LoVo (cell line): ENCODE measurements at regions not wholly inside any gene's neighbourhood (a gene's known extent, or its start where the extent isn't known, plus 50 kb on each side); places are given as distances from the start of the nearest gene placed in this dataset.
"Not testable (repeated sequence)": the region's sequence is repeated elsewhere in the genome, so short reads cannot be mapped to it uniquely, and the experiment has no call there.

Experiments used
- DNase-seq: peaks from one replicate; pipeline ENCODE4 v3.0.0-alpha.2; 2016; ENCODE audit warnings: low spot score

DNA sequence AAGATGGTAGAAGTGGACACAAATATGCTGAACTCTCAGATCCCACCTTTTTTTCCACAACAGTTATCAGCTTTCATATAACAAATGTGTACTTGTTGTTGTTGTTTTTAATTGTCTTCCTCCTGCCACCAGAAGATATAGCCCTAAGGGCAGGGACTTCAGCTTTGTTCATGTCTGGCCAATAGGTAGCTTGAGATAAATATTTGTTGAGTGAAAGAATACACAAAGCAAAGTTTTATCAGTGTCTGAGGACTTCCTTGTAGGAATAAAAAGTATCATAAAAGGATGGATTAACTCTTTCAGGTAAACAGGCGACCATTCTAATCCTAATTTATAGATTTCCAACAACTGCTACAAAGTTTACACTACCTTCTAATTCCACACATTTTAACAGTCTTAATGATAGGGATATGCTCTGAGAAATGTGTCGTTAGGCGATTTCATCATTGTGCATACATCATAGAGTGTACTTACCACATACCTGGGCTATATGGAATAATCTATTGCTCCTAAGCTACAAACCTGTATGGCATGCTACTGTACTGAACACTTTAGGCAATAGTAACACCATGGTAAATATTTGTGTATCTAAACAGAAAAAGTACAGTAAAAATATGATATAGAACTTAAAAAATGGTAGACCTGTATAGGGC, 186.1 kb downstream of the ATOH1 start:
- no peak for DNase-seq

DNA sequence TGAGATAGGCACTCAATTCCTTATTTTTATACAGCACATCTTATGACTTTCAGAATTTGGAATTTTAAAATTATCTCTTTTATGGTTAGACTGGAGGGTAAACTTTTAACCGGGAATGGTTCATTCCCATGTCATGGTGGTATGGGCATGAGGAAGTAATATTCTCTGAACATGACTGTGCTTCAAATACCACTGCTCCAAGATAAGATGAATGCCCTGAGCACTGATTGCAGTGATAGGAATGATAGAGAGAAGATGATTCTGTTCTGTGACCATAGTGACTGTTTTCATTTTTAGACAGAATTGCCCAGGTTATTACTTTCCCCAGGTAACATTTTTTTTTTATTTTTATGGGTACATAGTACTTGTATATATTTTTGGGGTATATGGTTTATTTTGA, 187.4 kb downstream of the ATOH1 start:
- no peak for DNase-seq

DNA sequence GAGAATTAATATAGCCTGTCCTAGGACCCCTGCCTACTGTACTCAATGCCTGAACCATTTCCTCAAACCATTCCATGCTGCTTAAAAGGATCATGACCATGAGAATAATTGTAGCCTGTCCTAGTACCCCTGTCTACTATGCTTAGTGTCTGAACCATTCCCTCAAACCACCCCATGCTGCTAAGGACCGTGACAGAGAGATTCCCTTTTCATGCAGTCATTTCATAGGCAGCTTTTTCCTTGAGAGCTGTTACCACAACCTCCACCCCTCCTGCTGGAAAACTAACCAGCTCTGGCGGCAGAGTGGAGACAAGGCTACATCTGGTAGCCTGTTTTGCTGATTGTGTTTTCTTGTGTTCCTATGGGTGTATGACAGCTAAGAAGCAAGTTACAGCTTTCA, 174.9 kb upstream of the SMARCAD1 start:
- no peak for DNase-seq

DNA sequence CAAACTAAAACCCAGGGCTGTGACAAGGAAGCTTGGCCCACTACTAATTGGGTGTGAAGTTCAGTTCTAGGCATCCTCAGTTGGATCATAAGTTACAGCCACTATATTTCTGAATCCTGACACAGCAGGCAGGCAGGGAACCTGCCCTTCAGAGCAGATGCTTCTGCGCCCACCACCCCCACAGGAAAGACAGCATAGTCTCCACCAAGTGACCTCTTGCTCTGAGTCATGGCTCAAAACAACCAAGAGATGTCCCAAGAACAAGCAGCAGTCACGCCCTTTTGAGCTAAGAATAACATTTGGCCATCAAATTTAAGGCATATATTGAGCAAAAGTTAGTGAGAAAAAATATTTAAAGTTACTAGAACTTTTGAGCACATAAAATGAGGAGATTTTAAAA, 170.7 kb upstream of the SMARCAD1 start:
- no peak for DNase-seq

DNA sequence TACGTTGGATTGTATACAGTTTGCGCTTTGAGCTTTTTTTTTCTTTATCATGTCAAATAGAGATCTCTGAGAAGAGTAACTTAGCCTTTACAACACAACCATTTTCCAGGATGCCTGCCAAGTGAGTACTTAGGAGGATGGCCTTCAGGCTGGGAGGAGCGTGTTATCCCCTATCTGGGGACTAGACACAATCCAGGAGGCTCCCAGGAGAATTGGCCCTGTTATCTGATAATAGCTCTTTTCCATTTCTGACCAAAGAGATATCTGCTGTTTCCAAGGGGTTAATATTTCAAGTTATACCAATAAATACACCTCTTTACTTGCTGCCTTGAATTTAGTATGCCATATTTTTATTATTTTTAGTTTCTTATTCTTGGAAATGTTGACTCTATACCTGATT, 169.5 kb upstream of the SMARCAD1 start:
- DNase-seq: no peak

DNA sequence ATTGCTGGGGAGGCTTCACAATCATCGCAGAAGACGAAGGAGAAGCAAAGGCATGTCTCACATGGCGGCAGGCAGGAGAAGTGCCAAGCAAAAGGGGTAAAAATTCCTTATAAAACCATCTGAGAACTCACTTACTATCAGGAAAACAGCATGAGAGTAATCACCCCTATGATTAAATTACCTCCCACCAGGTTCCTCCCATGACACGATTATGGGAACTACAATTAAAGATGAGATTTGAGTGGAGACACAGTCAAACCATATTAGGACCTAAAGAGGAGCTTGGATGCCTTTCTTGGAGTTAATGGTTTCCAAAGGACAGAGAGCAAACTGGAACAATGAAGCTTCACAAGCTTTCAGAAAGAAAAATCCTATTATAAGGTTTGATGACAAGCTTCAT, 168.4 kb upstream of the SMARCAD1 start:
- DNase-seq: no peak

DNA sequence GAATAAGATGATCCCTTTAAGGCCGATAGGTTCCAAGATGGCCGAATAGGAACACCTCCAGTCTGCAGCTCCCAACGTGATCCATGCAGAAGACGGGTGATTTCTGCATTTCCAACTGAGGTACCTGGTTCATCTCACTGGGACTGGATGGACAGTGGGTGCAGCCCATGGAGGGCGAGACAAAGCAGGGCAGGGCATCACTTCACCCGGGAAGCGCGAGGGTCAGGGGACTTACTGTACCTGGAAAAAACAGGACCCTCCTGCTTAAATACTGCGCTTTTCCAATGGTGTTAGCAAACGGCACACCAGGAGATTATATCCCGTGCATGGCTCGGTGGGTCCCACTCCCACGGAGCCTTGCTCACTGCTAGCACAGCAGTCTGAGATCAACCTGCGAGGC, 163.2 kb upstream of the SMARCAD1 start:
- not testable (repeated sequence) for DNase-seq

DNA sequence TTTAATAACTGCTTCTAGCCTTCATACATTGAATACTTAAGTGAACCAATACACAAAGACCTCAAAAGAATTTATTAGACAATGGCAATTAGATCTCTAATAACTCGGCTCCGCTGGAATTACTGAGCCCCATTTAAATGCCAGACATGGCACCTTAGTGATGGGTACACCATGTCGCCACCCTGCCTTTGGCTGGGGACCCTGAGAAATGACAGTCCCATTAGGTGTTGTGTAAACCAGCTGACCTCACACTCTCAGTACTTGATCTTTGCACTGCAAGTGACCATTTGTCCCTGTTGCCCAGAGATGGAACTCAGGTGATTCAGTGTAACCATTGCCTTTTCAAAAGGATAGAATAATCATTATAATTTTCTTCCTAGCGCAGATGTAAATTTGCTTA, 144.6 kb upstream of the SMARCAD1 start:
- no peak for DNase-seq

DNA sequence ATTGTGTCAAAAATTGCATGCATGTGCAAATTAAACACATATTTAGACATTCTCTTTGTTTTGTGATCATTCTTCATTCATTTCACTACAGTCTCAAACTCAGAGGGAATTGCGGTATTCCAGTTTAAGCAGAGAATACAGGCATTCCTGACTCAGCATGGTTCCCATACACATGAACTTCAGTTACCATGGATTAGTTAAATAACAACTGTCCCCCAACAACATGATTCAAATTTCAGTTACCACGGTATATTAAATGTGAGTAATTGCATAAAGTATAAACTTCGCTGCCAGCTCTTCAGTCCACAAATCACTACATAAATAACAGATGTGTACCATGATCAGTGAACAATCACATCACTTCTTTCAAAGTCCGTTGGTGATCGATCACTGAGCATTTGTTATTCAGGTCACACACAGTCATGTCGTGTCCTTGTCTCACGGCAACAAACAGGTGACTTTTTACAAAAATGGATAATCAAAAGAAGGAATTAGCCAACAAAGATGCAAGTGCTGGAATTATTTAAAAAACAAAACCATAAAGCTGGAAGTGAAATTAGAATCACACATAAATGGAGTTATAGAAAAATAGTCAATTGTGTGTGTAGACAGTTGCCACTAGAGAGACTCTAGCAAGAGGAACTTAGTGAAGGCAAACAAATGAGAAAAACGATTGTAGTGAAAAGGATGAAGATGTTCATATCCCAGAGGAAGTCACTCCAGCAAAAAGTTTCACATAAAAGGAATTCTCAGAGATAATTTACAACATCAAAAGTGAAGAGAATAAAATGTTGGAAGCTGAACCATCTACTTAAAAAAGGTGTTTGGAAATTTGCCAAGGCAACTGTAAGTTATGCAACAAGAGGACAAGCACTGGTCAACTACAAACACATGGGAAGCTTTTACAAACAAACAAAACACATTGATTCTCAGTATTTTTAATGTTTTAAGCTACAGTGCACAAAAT, 138.6 kb upstream of the SMARCAD1 start:
- no peak for DNase-seq

DNA sequence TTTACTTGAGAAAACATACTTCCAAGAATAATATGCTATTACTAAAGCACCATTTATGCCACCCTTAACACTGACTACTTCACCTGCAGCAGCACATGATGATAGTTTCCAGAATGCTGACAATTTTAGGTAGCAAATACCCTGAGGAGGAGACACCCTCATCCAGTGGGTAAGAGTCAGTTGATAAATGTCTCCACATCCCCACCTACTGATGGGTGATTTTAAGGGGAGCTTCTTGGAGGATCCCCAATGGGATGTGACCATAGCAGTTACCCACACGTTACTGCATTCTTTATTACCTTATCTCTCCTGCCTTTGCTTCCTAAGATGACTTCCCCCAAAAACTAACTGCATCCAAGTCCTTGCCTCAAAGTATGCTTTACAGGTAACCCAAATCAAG, 131.2 kb upstream of the SMARCAD1 start:
- DNase-seq: no peak

DNA sequence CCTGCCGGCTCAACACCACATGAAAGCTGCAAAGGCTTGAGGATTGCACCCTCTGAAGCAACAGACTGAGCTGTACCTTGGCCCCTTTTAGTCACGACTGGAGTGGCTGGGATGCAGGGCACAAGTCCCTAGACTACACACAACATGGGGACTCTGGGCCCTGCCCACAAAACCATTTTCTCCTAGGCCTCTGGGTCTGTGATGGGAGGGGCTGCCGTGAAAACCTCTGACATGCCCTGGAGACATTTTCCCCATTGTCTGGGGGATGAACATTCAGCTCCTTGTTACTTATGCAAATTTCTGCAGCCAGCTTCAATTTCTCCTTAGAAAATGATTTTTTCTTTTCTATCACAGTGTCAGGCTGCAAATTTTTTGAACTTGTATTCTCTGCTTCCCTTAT, 123.5 kb upstream of the SMARCAD1 start:
- DNase-seq: no peak

DNA sequence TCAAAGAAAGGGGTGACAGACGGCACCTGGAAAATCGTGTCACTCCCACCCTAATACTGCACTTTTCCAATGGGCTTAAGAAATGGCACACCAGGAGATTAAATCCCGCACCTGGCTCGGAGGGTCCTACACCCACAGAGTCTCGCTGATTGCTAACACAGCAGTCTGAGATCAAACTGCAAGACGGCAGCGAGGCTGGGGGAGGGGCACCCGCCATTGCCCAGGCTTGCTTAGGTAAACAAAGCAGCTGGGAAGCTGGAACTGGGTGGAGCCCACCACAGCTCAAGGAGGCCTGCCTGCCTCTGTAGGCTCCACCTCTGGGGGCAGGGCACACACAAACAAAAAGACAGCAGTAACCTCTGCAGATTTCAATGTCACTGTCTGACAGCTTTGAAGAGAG, 108.5 kb upstream of the SMARCAD1 start:
- not testable (repeated sequence) for DNase-seq

DNA sequence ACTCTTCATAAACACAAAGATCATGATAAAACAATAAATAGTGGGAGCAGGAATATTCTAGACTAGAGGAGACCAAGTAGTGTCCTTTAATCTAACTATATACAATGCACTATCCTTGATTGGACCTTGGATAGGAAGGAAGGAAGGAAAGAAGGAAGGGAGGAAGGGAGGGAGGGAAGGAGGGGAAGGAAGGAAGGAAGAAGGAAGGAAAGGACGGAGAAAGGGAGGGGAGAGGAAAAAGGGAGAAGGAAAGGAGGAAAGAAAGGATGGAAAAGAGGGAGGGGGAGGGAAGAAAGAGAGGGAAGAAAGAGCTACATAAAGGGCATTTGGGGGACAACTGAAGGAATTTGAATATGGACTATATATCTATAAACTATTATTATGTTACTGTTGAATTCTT, 95.0 kb upstream of the SMARCAD1 start:
- DNase-seq: no peak

DNA sequence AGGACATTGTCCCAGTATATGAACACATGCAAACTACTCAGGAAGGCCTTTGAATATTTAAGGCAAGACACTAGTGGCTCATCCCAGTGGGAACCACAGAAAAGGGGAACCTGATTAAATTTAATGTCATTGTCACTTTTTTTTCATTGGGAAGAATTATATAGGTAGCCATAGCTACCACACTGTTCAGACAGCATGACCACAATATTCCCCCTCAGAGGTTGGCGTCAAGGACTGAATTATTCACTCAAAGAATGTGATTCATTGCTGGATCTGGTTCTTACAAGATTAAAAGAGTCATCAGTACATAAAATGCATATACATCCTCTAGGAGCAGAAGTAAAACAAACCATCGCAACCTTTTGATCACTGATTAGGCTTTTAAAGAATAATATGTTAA, 92.0 kb upstream of the SMARCAD1 start:
- DNase-seq: no peak

DNA sequence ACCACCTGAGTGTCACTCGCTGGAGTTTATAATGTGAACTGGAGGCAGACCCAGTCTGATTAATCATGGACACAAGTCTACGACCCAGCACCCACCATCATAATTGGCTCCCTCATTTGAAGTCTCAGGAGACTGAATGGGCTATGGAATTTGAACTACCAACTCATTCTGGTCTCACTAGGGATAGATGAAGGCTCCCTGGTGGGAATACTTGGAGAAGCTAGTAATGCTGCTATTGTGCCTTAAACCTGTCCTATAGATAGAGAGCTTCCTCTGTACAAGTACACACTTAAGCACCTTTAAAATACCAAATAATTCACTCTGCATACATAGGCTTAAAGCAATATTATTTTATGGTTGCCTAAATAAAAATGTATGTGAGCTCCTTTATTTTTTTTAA, 90.8 kb upstream of the SMARCAD1 start:
- DNase-seq: no peak

DNA sequence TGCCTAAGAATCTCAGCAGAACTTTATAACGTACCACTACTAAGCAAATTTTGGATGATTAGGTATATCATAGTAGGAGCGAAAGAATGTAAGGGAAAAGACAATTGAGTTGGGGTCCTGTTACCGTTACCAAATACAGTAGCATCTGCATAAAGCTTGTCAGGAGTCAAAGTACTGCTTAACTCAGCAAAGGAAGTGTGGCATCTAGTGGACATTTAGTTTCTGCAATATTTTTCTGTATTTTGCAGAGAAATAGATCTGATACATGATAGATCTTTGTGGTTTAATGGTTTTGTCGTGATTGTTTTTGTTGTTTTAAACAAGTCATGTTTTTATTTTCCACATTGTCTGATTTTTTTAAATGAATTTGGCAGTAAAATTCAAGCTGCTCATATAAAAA, 81.0 kb upstream of the SMARCAD1 start:
- no peak for DNase-seq

DNA sequence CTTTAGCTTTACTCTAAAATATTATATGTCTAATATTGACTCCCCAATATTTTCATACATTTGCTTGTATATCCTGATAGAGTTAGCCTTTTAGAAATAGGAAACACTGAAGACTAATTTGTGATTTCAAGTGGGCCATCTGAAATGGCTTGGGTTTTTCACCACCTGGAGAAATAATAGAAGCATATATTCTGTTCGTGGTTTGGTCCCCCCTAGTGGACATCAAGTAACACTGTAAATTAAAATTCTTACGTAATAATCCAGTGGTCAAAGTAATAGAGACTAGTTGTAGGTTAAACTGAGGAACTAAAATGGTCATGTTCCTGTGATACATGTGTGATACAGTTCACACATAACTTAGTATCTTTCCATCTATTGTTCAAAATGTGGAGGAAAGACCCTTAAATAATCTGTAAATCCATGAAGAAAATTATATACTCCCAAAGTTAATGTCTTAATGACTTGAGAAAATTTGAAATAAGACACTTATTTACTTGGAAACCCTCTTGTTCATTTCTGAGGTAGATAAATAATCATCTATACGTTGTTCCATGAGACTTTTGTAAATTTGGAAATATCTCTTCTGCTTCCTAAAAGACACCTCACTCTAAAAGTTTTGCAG, 79.8 kb upstream of the SMARCAD1 start:
- DNase-seq: peak; percentile 47

DNA sequence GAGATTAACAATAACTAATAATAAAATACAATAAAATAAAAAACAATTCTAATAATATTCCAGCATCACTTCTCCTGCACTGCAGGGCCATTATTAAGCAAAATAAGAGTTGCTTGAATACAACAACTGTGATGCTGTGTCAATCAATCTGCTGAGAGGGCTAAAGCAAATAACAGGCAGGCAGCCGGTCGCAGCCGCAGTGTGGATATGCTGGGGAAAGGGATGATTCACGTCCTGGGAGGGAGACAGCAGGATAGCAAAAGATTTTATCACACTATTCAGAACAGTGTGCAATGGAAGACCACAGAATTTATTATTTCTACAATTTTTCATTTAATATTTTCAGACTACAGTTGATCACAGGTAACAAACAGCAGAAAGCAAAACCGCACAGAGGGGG, 76.5 kb upstream of the SMARCAD1 start:
- no peak for DNase-seq

DNA sequence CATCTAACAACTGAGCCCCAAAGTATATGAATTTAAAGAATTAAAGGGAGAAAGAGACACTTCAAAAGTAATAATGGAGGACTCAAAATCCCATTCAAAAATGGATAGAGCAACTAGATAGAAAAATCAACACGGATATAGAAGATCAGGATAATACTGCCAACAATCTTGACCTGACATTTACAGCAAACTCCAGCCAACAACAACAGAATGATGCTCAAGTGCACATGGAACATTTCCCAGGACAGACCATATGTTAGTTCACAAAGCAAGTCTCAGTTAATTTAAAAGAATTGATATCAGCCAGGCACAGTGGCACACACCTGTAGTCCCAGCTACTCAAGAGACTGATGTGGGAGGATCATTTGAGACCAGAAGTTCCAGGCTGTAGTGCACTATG, 72.0 kb upstream of the SMARCAD1 start:
- no peak for DNase-seq

DNA sequence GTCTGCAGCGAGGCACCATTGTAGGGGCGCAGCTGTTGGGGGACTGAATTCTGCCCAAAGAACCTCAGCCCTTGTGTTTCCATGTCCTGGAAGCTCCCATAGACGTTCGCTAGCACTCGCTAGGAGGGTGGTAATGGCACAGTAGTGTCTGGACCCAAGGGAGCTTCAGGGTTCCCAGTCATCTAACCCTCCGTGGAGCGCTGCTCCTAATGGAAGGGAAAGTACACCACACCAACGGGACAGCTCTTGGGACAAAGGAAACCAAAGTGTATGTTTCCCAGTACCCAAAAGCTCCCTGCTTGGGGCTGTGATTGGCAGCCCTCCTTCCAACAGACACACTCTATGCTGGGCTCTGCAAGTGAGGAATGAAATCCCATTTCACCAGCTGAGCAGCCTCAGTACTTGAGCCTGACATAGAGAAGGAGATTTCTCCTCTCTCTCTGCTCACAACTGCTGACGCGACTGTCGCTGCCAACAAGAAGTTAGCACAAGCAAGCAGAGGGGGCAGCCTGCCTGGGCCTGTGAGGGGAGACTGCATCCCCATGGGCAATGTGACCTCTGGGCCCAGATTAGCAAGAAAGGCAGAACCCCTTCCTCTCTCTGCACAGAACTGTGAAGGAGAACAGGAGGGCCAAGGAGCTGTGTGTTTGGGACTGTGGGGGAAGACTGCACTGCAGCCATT, 67.6 kb upstream of the SMARCAD1 start:
- DNase-seq: no peak

DNA sequence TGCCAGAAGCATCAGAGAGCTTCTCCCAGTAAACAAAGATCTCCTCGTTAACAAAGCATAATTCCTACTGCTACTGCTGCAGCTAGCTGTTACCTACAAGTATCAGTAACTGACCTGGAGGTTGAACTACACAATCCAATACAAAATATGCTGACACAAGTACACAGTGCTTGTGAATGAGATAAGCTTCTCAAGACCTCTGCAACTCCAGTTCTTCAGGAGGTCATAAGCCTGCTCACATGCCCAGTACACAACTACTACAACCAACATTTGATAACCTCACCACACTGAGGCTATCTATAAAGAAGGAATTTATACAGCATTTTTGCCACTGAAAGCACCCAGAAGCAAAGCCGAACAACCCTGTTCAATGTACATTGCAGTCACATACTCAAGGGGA, 66.7 kb upstream of the SMARCAD1 start:
- DNase-seq: no peak

DNA sequence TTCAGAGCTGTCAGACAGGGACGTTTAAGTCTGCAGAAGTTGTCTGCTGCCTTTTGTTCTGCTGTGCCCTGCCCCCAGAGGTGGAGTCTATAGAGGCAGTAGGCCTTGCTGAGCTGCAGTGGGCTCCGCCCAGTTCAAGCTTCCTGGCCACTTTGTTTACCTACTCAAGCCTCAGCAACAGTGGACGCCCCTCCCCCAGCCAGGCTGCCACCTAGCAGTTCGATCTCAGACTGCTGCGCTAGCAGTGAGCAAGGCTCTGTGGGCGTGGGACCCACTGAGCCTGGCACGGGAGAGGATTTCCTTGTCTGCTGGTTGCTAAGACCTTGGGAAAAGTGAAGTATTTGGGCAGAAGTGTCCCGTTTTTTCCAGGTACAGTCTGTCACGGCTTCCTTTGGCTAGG, 59.6 kb upstream of the SMARCAD1 start:
- DNase-seq: not testable (repeated sequence)

DNA sequence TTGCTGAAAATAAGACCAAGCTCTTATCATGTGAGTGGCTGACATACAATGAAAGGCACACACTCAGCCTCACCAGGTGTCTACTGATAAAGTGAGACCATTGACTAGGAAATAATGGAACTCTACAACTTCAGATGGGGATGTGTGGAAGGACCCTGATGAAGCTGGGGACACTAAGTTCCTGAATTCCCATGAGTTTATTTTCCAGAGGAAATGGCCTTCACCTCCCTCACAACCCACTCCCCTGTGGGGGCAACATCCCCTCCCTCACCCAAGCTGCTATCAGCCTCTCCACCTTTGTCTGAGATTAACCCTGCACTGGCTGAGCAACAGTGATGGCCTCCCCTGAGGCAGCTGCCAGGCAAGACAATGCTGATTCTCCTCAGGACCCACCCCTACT, 55.2 kb upstream of the SMARCAD1 start:
- DNase-seq: no peak
